ENCODE measurements at regions not wholly inside any gene's neighbourhood (a gene's known extent, or its start where the extent isn't known, plus 50 kb on each side); places are given as distances from the start of the nearest gene placed in this dataset.

DNA sequence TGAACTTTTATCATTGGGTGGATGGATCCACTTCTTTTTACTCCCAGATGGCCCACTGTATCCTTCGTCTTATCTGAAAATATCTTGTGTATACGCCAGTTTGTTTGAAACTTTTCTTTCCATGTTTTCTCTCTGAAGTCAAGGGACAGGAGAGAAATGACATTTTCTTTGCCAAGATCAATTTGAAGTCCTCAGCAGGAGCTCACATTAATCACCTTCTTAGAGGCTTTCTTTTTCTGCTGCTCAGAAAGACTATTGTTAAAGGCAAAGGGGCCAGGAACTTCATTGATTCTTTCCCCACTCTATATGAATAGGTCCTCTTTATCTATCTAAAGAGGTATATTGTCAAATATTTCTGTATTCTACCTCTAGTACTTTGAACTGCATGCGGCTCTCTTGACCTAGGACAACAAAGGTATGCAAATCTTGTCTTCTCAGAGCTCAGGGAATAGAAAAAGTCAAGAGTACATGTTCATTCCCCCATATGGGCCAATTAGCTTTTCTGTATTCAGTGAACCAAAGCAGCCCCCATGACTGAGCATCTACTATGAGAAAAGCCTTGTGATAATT, 583.3 kb downstream of the HS3ST4 start:
- TF ChIP-seq, protein P1, sequence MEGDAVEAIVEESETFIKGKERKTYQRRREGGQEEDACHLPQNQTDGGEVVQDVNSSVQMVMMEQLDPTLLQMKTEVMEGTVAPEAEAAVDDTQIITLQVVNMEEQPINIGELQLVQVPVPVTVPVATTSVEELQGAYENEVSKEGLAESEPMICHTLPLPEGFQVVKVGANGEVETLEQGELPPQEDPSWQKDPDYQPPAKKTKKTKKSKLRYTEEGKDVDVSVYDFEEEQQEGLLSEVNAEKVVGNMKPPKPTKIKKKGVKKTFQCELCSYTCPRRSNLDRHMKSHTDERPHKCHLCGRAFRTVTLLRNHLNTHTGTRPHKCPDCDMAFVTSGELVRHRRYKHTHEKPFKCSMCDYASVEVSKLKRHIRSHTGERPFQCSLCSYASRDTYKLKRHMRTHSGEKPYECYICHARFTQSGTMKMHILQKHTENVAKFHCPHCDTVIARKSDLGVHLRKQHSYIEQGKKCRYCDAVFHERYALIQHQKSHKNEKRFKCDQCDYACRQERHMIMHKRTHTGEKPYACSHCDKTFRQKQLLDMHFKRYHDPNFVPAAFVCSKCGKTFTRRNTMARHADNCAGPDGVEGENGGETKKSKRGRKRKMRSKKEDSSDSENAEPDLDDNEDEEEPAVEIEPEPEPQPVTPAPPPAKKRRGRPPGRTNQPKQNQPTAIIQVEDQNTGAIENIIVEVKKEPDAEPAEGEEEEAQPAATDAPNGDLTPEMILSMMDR (conservative IDR thresholded peaks at IDR 0.05), result no peak
- H3K27ac ChIP-seq, result no peak overlapping the region

DNA sequence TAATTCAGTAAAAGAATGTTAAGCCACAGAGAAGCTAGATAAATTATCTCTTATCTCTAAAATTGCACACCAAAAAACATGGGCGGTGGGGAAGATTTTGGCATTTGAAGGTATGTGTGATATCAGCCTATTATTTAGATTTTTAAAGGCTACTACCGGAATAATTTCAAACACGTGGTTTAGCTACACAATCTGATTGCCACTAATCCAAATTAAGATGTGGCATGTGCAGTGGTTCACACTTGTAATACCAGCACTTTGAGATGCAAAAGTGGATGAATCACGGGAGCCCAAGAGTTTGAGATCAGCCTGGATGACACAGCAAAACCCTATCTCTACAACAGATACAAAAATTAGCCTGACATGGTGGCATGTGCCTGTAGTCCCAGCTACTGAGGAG, 584.5 kb downstream of the HS3ST4 start:
- TF ChIP-seq, protein P1 (conservative IDR thresholded peaks at IDR 0.05), result no peak
- no peak overlapping the region for H3K27ac ChIP-seq

DNA sequence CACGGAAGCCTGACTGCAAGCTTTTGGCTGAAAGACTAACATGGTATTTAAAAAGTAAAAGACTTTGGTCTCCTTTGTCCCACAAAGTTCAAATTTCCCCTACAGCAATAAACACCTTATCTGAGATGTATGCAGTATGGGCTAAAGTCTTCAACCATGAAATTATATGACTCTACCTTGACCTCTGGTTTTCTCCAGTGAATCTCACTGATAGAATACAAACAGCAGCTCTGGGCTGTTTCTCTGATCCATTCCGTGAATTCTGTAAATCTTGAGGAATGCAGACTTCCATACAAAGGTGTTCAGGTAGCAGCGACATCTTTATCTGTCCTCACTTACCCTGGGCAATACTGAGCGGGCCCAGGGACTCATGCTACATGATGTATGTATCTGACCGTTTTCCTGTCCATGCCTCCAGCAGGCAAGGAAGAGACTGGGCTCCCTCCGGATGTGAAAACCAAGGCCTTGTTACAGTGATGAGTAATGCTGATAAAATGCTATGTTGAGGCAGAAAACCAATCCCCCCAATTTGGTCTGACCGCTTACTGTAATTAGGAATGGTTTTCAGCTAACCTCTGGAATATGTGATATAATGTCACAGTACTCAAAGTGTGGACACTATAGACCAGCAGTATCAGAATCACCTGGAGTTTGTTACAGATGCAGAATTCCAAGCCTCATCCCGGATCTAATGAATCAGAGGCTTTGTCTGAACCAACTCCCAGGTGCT, 589.8 kb downstream of the HS3ST4 start:
- H3K27ac ChIP-seq, result no peak overlapping the region
- TF ChIP-seq, protein P1 (conservative IDR thresholded peaks at IDR 0.05), result no peak

DNA sequence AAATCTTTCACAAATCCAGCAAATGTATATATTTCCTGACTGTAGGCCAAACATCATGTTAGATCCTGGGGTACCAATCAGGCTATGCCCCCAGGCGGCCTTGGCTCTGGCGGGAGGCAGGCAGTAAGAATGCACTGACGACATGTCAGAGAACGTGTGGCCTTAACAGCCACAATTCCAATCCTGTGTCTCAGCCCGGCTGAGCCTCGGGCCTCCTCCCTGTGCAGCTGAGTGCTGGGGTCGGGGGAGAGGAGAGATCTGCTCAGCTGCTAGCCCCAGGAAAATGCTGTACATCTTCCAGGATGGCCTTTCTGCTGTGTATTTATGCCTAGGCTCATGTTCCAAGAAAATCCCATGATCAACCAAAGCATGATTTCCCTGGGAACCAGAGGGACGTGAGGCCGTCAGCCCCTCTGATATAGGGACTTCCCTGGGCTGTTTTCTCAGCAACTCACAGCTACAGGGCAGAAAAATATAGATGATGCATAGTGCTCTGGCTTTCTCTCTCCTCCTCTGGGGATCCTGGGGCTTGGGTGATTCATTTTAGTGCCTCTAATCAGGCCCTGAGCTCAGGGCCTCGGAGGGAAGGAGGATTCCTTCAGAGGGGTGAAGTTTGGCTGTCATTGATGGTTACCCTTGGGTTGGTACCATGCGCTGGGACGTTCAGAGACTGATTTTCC, 604.0 kb downstream of the HS3ST4 start:
- TF ChIP-seq, protein P1 (conservative IDR thresholded peaks at IDR 0.05), result no peak

DNA sequence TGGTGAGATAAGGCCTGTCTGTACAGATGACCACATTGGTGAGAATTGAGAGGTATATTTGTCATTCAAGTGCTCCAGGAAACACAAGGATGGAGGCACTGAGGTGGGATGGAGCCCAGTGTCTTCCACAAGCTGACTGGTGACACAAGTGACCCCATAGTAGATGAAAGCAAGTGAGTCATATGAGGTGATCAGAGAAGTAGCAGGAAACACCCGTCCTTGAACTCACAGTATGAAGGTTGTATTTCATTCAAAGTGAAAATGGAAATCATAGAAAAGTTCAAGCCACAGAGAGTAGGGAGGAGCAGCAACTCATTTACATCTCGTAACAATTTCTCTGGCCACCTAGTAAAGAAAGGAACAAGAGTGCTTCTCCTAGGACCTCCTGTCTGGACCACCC, 609.8 kb downstream of the HS3ST4 start:
- TF ChIP-seq, protein P1 (conservative IDR thresholded peaks at IDR 0.05), result no peak
- H3K27ac ChIP-seq, result no peak overlapping the region

More for the DNA sequence above, 604.0 kb downstream of the HS3ST4 start:
- H3K27ac ChIP-seq, result no peak overlapping the region

DNA sequence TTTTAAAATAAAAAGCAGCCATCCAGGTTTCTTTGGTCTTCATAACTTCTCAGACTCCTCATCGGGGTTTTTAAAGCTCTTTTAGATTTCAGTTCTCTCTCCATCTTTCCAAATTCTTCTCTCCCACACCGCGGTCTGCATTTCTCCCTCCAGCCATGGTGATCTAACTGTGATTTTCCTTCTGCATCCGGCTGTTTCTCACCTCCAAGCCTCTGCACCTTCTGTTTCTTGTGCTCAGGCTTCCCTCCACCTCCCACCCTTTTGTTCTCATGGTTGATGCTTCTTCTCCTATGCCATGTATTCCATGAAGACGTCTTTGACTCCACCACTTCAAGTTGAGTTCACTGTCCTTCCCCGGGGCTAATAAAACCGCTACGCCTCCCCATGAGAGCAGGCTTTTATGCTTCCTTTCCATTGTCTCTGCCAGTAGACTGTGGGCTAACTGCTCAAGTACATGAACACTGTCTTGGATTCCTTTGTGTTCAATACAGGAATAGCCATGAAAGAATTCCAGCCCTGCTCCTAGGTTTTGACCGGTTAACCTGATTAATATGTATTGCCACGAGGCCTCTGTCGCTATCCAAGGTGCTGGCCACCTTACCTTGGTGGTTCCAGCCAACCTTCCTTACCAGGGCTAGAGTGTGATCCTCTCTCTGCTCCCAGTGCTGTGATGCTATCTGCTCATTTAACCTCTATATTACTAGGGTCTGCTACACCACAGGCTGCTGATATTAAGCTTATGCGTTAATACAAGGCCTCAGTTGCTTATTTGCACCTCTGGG, 625.1 kb downstream of the HS3ST4 start:
- TF ChIP-seq, protein P1 (conservative IDR thresholded peaks at IDR 0.05), result no peak
- H3K27ac ChIP-seq, result no peak overlapping the region

DNA sequence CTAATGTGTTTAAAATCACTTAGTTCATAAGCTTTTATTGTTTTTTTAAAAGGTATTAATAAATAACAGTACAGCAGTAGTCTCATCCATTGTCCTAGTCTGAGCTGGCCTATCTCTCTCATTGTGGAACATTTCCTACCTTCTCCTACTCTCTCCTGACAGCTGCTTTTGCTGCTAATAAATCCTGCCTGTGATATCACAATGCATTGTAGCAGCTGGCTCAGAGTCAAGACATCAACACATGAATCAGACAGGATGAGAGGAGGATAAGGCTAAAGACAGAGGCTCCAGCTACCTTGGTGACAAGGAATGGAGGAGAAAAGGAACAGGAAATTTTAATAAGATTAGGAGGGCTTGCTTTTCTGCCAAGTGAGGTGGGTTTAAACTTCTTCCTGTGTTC, 626.1 kb downstream of the HS3ST4 start:
- no peak overlapping the region for H3K27ac ChIP-seq
- TF ChIP-seq, protein P1 (conservative IDR thresholded peaks at IDR 0.05), result no peak

All from VCaP (cell line).